ENCODE measurements at regions not wholly inside any gene's neighbourhood (a gene's known extent, or its start where the extent isn't known, plus 50 kb on each side); places are given as distances from the start of the nearest gene placed in this dataset.

GRCh38 chr12:124463341-124463921, 104.0 kb downstream of the NCOR2 start:
- DNase-seq: no peak
- ATAC-seq: no peak
- Histone ChIP-seq H3K4me1 (peaks cover 10% of the 10 kb centered on the region), H3K27me3 (no peaks in the 10 kb centered on the region), H3K36me3 (peaks cover 80% of the 10 kb centered on the region), H3K4me3 (no peak overlapping the region), H3K9me3 (no peaks in the 10 kb centered on the region), H3K27ac (no peak overlapping the region)
- intact Hi-C loops (cut with DNase I): no loop called here
- no peak for TF ChIP-seq CTCF (IDR thresholded peaks at IDR 0.05)

DNA sequence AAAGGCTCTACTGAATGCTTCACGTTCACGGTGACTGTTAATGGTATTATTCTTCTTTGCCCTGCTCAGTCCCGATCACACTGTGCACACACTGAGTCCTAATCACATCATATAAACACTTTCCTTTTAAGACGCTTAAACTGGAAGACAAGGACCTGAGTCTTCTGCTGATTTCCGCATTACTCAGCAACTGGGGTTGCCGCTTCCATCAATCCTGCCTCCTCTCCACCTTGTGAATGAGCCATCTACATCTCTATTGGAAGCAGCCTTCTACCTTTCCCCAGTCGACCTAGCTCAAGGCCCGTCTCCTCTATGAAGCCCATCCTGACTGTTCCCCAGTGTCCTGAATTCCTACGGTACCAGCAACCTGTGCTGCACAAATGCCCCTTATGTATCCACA, 104.7 kb downstream of the NCOR2 start:
- H3K27me3 ChIP-seq: no peaks in the 10 kb centered on the region
- ATAC-seq (no peak), DNase-seq (no peak)
- peaks cover 80% of the 10 kb centered on the region for H3K36me3 ChIP-seq
- no peak for TF ChIP-seq CTCF (IDR thresholded peaks at IDR 0.05)
- H3K9me3 ChIP-seq: no peaks in the 10 kb centered on the region
- H3K4me3 ChIP-seq: no peak overlapping the region
- H3K27ac ChIP-seq: no peak overlapping the region
- intact Hi-C loops (cut with DNase I): no loop called here
- peaks cover 17% of the 10 kb centered on the region for H3K4me1 ChIP-seq

GRCh38 chr12:124461851-124462623, 105.4 kb downstream of the NCOR2 start:
- H3K4me1 ChIP-seq: peaks cover 20% of the 10 kb centered on the region
- H3K4me3 ChIP-seq: no peak overlapping the region
- no peak for TF ChIP-seq CTCF (IDR thresholded peaks at IDR 0.05)
- H3K27ac ChIP-seq: no peak overlapping the region
- H3K27me3 ChIP-seq: no peaks in the 10 kb centered on the region
- intact Hi-C loops (cut with DNase I): no loop called here
- DNase-seq (no peak), ATAC-seq (no peak)
- no peaks in the 10 kb centered on the region for H3K9me3 ChIP-seq
- peaks cover 80% of the 10 kb centered on the region for H3K36me3 ChIP-seq

GRCh38 chr12:124461241-124461673, 106.2 kb downstream of the NCOR2 start:
- peaks cover 17% of the 10 kb centered on the region for H3K4me1 ChIP-seq
- ATAC-seq (no peak), DNase-seq (no peak)
- peaks cover 77% of the 10 kb centered on the region for H3K36me3 ChIP-seq
- H3K27ac ChIP-seq: no peak overlapping the region
- no peaks in the 10 kb centered on the region for H3K27me3 ChIP-seq
- H3K9me3 ChIP-seq: no peaks in the 10 kb centered on the region
- intact Hi-C loops (cut with DNase I): no loop called here
- no peak overlapping the region for H3K4me3 ChIP-seq
- TF ChIP-seq CTCF (IDR thresholded peaks at IDR 0.05): no peak

GRCh38 chr12:124460771-124461170, 106.6 kb downstream of the NCOR2 start:
- no peak for ATAC-seq
- no peak for DNase-seq
- Histone ChIP-seq H3K4me1 (peaks cover 17% of the 10 kb centered on the region), H3K9me3 (no peaks in the 10 kb centered on the region), H3K27me3 (no peaks in the 10 kb centered on the region), H3K27ac (no peak overlapping the region), H3K36me3 (peaks cover 77% of the 10 kb centered on the region), H3K4me3 (no peak overlapping the region)
- no peak for TF ChIP-seq CTCF (IDR thresholded peaks at IDR 0.05)
- intact Hi-C loops (cut with DNase I): no loop called here
